Kidney (tissue), 13 donors: ENCODE measurements at regions not wholly inside any gene's neighbourhood (a gene's known extent, or its start where the extent isn't known, plus 50 kb on each side); places are given as distances from the start of the nearest gene placed in this dataset.
"Not testable (repeated sequence)": the region's sequence is repeated elsewhere in the genome, so short reads cannot be mapped to it uniquely, and the experiment has no call there.

Experiments used
- DNase-seq, 5 donors: peaks; one replicate each; pipeline ENCODE4 v3.0.0-alpha.2; 2013 to 2020
- FAIRE-seq: peaks from 2 replicates; lab custom pipeline; 2012; peaks lifted over from hg19 to GRCh38; lab: Jason Lieb, UNC
- H3K27ac ChIP-seq, 2 donors: one replicate each; pipeline ENCODE4 v1.7.0; 2013; ENCODE audit warnings: low read depth in 2 of 2, low read length in 2 of 2, inconsistent platforms in 1 of 2
- H3K27me3 ChIP-seq: one replicate; pipeline ENCODE4 v1.7.1; 2013; ENCODE audit warnings: low read length, inconsistent platforms; ENCODE audit not compliant: control insufficient read depth, insufficient read depth
- H3K36me3 ChIP-seq, 3 donors: one replicate each; pipeline versions ENCODE4 v1.7.0 to v1.7.1; 2013; ENCODE audit warnings: low read length in 3 of 3, control low read depth in 1 of 3, inconsistent platforms in 1 of 3; ENCODE audit not compliant: insufficient read depth in 3 of 3, control insufficient read depth in 2 of 3
- H3K4me1 ChIP-seq, 3 donors: one replicate each; pipeline versions ENCODE4 v1.7.0 to v1.7.1; 2013; ENCODE audit warnings: low read length in 3 of 3, inconsistent platforms in 1 of 3, low read depth in 1 of 3; ENCODE audit not compliant: control insufficient read depth in 2 of 3, insufficient read depth in 2 of 3
- H3K4me3 ChIP-seq, 3 donors: one replicate each; pipeline versions ENCODE4 v1.7.0 to v1.8.1; 2013; ENCODE audit warnings: low read length in 3 of 3, control low read depth in 1 of 3, inconsistent platforms in 1 of 3
- H3K9ac ChIP-seq, 3 donors: one replicate each; pipeline versions ENCODE4 v1.7.0 to v1.7.1; 2013; ENCODE audit warnings: low read length in 3 of 3, control low read depth in 1 of 3, inconsistent platforms in 1 of 3
- H3K9me3 ChIP-seq, 3 donors: one replicate each; pipeline versions ENCODE4 v1.7.0 to v1.7.1; 2013; ENCODE audit warnings: low read length in 3 of 3, control low read depth in 1 of 3, inconsistent platforms in 1 of 3; ENCODE audit not compliant: control insufficient read depth in 2 of 3, insufficient read depth in 1 of 3
- CTCF ChIP-seq: IDR thresholded peaks from 3 replicates; pipeline ENCODE4 v1.5.1; 2012; ENCODE audit warnings: mild to moderate bottlenecking, moderate library complexity, borderline replicate concordance; ENCODE audit not compliant: insufficient read depth; ENCODE audit errors: extremely low read depth
- intact Hi-C: fragments of 100-400 bp; cut with DNase I; formaldehyde crosslinking; loops from one replicate; pipeline ENCODE4 v1.11.1; 2022
- donor health status: control.
- donor health status: control.
- donor health status: control.
- donor health status: control.
- donor health status: control.
- donor health status: DM: yes; HTN: yes; CAD: no.
- donor health status: Normal renal cell carcinoma (clear cell type).

- no peak for TF ChIP-seq CTCF
- H3K9me3 ChIP-seq: peaks cover 0 to 5% (median 0%) of the 10 kb centered on the region in 3 donors
- no peak overlapping the region for H3K27ac ChIP-seq
- FAIRE-seq (no peak), DNase-seq (no peak)
- no peaks in the 10 kb centered on the region for H3K4me1 ChIP-seq
- H3K9ac ChIP-seq: no peak overlapping the region
- intact Hi-C loops: no loop called here
- no peaks in the 10 kb centered on the region for H3K36me3 ChIP-seq
- H3K27me3 ChIP-seq: no peaks in the 10 kb centered on the region
- H3K4me3 ChIP-seq: no peak overlapping the region
These were observed 111.3 kb upstream of the ADRA1B start for GRCh38 chr5:159805021-159805420.

- DNase-seq, H3K9ac ChIP-seq, H3K9me3 ChIP-seq, H3K4me3 ChIP-seq, H3K27ac ChIP-seq, H3K27me3 ChIP-seq, H3K36me3 ChIP-seq, intact Hi-C loops, H3K4me1 ChIP-seq, FAIRE-seq: not testable (repeated sequence)
These were observed 109.1 kb upstream of the ADRA1B start for GRCh38 chr5:159807135-159807534.

GRCh38 chr5:159807586-159807985 lies 108.7 kb upstream of the ADRA1B start:
- Histone ChIP-seq H3K9me3 (peaks cover 0 to 8% (median 0%) of the 10 kb centered on the region in 3 donors), H3K4me1 (no peaks in the 10 kb centered on the region), H3K36me3 (no peaks in the 10 kb centered on the region), H3K9ac (no peak overlapping the region), H3K4me3 (no peak overlapping the region), H3K27ac (no peak overlapping the region), H3K27me3 (no peaks in the 10 kb centered on the region)
- intact Hi-C loops: no loop called here
- TF ChIP-seq CTCF: no peak
- DNase-seq: no peak
- no peak for FAIRE-seq

GRCh38 chr5:159811712-159812111 lies 104.6 kb upstream of the ADRA1B start:
- Histone ChIP-seq H3K27me3 (no peaks in the 10 kb centered on the region), H3K4me1 (no peaks in the 10 kb centered on the region), H3K9me3 (peaks cover 0 to 7% (median 0%) of the 10 kb centered on the region in 3 donors), H3K9ac (no peak overlapping the region), H3K4me3 (no peak overlapping the region), H3K27ac (no peak overlapping the region), H3K36me3 (no peaks in the 10 kb centered on the region)
- TF ChIP-seq CTCF: no peak
- no peak for FAIRE-seq
- intact Hi-C loops: no loop called here
- no peak for DNase-seq

- FAIRE-seq, H3K27me3 ChIP-seq, H3K4me1 ChIP-seq, H3K4me3 ChIP-seq, H3K9me3 ChIP-seq, DNase-seq, H3K9ac ChIP-seq, H3K36me3 ChIP-seq, H3K27ac ChIP-seq, intact Hi-C loops: not testable (repeated sequence)
These were observed 103.5 kb upstream of the ADRA1B start for GRCh38 chr5:159812759-159813158.
